ENCODE measurements at regions not wholly inside any gene's neighbourhood (a gene's known extent, or its start where the extent isn't known, plus 50 kb on each side); places are given as distances from the start of the nearest gene placed in this dataset.
A peak's percentile ranks its signal among the peaks of the same experiment; 100 is the strongest.

GRCh38 chr1:30807318-30808066 is 49.9 kb upstream of the LAPTM5 start:
- peak; percentile 29 for DNase-seq
- peaks cover 57 to 68% (median 60%) of the 10 kb centered on the region in 3 donors for H3K27me3 Mint-ChIP-seq
- peak overlapping the region in 1 of 6 donors; percentile 21 for H3K27ac Mint-ChIP-seq
- no peaks in the 10 kb centered on the region for H3K9me3 Mint-ChIP-seq
- H3K4me1 Mint-ChIP-seq, result peaks cover 5 to 22% (median 21%) of the 10 kb centered on the region in 3 donors
- H3K36me3 Mint-ChIP-seq, result no peaks in the 10 kb centered on the region
- ATAC-seq (ENCODE audit: low read depth in 2 of 2), result peak; percentile 79 to 81
- peak overlapping the region in 7 of 8 donors; percentile 6 to 62 (median 51) for H3K4me3 Mint-ChIP-seq

All from naive B cell (primary cell).